Loucy (cell line): ENCODE measurements at regions not wholly inside any gene's neighbourhood (a gene's known extent, or its start where the extent isn't known, plus 50 kb on each side); places are given as distances from the start of the nearest gene placed in this dataset.

Source experiments
- EZH2phosphoT487 ChIP-seq: fragments of 200-600 bp; IDR thresholded peaks from 2 replicates; pipeline ENCODE4 v1.6.1; 2018; ENCODE audit warnings: antibody characterized with exemption, mild to moderate bottlenecking, moderate library complexity, borderline replicate concordance
- TF ChIP-seq, protein P1 (sequence below): fragments of 200-600 bp; sonication (generic); conservative IDR thresholded peaks from 2 replicates; pipeline ENCODE4 v1.5.1; 2014; ENCODE audit warnings: mild to moderate bottlenecking, antibody characterized with exemption, low read length

DNA sequence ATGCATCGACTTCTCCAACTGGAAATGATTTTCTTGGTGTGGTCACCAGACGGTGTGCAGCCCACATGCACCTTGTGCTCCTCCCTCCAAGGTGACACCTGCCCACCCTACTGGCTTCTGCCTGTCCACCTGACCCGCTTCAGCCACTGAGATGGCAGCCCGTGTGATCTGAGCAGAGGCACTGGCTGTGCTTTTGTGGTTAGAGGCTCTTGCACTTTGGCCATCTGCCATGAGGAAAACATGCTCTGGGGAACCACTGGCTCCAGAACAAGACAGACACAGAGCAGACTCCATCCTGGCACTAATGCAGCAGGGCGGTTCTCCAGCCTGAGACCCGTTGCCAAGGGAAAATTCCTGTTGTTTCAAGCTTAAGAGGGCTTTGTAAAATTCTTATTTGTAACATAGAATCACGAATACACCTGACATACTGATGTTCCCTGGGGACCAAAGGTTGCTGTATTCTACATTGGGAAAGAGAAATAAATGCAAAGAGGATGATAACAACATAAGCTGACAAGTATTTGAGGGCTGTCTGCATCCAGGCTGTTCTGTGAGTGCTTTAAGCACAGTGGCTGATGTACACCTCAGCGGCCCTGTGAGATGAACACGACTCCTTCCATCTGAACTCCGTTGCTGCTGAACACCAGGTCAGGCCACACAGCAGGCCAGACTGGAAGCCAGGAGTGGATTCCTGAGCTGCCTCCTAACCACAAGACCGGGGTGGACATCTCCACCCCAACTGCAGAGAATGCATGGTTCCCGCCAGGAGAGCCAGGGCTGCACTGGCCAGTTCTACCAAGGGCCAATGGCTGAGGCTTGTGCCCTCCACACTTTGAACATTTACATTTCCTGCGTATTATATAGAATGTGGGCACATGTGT lies 820.4 kb downstream of the GALR1 start:
- TF ChIP-seq, protein P1, sequence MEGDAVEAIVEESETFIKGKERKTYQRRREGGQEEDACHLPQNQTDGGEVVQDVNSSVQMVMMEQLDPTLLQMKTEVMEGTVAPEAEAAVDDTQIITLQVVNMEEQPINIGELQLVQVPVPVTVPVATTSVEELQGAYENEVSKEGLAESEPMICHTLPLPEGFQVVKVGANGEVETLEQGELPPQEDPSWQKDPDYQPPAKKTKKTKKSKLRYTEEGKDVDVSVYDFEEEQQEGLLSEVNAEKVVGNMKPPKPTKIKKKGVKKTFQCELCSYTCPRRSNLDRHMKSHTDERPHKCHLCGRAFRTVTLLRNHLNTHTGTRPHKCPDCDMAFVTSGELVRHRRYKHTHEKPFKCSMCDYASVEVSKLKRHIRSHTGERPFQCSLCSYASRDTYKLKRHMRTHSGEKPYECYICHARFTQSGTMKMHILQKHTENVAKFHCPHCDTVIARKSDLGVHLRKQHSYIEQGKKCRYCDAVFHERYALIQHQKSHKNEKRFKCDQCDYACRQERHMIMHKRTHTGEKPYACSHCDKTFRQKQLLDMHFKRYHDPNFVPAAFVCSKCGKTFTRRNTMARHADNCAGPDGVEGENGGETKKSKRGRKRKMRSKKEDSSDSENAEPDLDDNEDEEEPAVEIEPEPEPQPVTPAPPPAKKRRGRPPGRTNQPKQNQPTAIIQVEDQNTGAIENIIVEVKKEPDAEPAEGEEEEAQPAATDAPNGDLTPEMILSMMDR: no peak
- no peak for TF ChIP-seq EZH2phosphoT487
